Epithelial cell of proximal tubule (primary cell): ENCODE measurements at regions not wholly inside any gene's neighbourhood (a gene's known extent, or its start where the extent isn't known, plus 50 kb on each side); places are given as distances from the start of the nearest gene placed in this dataset.

Source experiments
- DNase-seq: peaks from one replicate; pipeline ENCODE4 v3.0.0-alpha.2; 2011; ENCODE audit warnings: low read depth
- H3K4me3 ChIP-seq: 2 replicates; pipeline ENCODE4 v1.5.1; 2011; ENCODE audit warnings: low read depth, mild to moderate bottlenecking, low read length
- TF ChIP-seq, protein P1 (sequence below): conservative IDR thresholded peaks from 2 replicates; pipeline ENCODE4 v1.5.1; 2012; ENCODE audit warnings: low read depth, mild to moderate bottlenecking, low read length

DNA sequence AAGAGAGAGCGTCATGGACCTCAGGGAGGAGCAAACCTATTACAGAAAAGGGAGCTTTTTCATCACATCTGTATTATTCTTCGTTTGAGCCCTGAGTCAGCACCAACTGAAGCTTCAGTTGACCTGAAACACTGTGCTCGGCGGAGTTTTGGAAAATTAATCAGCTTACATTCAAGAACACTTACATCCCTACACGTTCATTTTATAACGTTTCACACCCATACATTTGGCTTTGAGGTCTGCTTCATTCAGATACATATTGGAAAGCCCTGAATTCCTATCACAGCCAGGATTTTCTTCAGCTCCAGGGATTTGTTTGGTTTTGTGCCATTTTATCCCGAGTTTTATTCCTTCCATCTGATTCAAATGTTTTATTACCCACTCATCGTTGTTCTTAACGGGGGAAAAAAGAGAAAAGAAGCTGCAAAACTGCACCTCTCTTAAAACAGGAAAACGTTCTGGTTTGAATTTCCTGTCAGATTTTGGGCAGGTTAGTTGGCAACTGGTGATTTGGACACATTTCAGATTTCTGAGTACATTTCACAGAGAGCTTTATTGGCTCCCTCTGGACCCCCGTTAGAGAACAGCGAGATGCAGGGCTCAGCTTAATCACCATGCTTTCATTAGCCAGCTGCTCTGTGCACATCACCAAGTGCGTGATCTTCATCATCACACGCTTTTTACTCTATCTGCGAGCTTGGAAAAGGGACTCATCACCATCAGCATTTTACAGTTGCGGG is 88.8 kb downstream of the CDC42EP3 start:
- no peak overlapping the region for H3K4me3 ChIP-seq
- DNase-seq = no peak
- TF ChIP-seq, protein P1, sequence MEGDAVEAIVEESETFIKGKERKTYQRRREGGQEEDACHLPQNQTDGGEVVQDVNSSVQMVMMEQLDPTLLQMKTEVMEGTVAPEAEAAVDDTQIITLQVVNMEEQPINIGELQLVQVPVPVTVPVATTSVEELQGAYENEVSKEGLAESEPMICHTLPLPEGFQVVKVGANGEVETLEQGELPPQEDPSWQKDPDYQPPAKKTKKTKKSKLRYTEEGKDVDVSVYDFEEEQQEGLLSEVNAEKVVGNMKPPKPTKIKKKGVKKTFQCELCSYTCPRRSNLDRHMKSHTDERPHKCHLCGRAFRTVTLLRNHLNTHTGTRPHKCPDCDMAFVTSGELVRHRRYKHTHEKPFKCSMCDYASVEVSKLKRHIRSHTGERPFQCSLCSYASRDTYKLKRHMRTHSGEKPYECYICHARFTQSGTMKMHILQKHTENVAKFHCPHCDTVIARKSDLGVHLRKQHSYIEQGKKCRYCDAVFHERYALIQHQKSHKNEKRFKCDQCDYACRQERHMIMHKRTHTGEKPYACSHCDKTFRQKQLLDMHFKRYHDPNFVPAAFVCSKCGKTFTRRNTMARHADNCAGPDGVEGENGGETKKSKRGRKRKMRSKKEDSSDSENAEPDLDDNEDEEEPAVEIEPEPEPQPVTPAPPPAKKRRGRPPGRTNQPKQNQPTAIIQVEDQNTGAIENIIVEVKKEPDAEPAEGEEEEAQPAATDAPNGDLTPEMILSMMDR = no peak

DNA sequence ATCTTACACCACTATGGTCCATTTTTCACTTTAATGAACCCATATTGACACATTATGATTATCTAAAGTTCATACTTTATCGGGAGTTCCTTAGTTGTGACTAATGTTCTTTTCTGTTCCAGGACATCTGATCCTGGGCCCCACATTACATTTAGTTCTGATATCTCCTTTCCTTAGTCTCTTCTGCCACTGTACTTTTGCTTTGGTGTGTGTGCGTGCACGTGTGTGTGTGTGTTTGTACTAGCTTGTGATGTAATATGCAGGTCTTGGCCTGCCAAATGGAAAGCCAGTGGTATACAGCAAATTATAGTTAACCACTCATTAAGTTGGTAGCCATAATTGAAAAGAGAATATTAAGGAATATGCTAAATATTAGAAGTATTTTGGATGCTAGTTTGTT is 88.0 kb downstream of the CDC42EP3 start:
- H3K4me3 ChIP-seq = no peak overlapping the region
- TF ChIP-seq, protein P1 = no peak
- no peak for DNase-seq

DNA sequence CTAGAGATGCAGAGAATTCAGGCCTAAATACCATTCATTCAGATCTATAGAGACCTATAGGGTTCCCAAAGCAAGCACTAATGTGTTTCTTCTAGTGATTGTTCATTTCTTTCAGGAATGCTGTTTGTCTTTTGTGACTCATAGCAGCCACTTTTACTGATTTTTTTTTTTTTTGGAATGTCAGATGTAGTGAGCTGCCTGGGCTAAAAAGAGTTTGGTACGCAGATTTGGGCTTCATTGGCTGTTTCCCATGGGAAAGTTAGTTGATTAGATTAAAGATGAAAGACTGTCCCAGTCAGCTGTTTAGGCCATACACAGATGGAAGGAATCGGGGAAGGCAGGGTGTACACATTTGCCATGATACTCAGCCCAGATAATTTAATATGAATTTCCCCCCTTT is 87.6 kb downstream of the CDC42EP3 start:
- TF ChIP-seq, protein P1 = no peak
- no peak for DNase-seq
- no peak overlapping the region for H3K4me3 ChIP-seq

DNA sequence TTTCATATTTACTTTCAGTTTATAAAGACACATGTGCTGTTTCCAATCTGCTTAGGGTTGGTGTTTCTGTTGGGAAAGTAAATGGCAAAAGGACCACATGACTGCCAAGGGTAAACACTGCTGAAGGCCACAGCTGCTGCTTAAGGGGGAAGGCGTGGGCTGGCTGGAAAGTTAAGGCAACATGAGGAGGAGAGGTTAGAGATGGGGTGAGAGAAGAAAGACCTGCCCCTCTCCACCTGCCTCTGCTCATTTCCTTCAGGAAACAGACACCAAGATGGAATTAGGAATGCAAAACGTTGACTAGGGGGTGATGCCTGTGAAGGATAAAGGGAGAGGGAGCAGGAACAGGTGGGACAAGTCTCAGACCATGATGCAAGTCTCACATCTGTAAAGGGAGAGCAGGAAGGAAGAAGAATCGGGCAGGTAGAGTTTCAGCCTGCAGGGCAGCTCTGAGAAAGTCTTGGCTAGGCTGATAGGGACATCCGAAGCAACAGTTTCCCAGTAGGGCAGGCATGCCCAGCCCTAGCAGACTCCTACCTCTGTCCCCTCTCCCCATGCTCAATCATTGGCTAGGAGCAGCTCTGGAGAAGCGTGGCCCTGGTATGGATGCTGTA is 86.0 kb downstream of the CDC42EP3 start:
- no peak overlapping the region for H3K4me3 ChIP-seq
- TF ChIP-seq, protein P1 = no peak
- DNase-seq = no peak

DNA sequence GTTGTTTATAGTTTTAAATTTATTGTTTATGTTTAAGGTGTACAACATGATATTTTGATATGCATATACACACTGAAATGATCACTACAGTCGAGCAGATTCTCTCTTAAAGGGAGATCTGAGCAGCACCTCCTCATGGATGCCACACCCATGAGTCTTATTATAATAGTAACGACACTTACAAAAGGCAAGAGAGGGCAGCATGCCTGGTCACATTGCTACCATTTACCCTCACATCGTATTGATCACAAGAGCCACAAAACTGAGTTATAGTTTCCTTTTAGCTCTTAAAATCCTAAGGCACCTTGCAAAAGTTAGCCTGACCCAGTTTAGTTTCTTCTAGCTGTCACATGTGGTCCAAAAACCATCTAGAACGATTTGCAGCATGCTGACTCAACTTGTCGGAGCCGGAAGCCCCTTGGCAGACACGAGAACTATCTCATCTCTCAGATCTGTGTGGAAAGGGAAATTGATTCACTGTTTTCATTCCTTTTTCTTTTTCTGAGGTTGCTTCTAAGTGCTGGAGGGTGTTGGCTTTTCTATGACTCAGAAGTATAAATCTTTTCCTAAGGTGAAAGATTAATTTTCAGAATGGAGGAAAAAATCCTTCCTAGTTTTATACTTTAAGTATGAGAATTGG is 85.3 kb downstream of the CDC42EP3 start:
- TF ChIP-seq, protein P1 = no peak
- no peak for DNase-seq
- H3K4me3 ChIP-seq = no peak overlapping the region

DNA sequence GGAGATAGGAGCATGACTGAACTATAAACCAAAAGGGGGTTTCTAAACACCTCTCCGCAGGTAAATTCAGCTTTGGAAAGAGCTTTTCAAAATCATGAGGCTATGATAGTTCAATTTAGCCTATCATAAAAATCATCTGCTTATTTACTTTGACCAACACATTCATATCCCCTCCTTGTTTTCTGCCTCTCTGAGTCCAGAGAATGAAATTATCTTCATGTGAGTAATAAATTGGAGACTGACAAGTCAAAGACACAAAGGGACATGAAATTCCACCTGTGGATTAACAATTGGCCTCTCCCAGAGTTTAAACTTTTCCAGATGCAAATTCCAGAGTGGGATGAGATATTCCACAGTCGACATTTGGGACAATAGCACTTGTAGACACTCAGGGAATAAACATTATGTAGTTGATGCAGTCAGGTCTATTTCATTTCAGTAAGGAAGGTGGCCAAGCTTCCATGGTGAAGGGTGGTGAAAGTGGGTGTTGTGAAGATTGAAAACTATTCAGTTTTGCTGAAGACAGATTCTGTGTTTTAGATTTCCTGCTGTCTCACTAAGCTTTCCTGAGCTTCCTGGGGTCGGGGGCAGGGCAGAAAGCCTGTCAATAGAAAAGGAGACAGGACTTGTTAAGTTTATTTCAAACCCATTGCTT is 84.7 kb downstream of the CDC42EP3 start:
- H3K4me3 ChIP-seq = no peak overlapping the region
- TF ChIP-seq, protein P1 = no peak
- DNase-seq = no peak
